Neural progenitor cell (in vitro differentiated cells): ENCODE measurements at regions not wholly inside any gene's neighbourhood (a gene's known extent, or its start where the extent isn't known, plus 50 kb on each side); places are given as distances from the start of the nearest gene placed in this dataset.
"Not testable (repeated sequence)": the region's sequence is repeated elsewhere in the genome, so short reads cannot be mapped to it uniquely, and the experiment has no call there.

Source experiments
- DNase-seq: peaks from one replicate; pipeline ENCODE4 v3.0.0-alpha.2; 2016; ENCODE audit warnings: low spot score
- H2AFZ ChIP-seq: fragments of 200-600 bp; sonication (generic); replicated peaks from 2 replicates; pipeline ENCODE4 v1.6.1; 2016; ENCODE audit warnings: antibody characterized with exemption
- H3F3A ChIP-seq: fragments of 200-600 bp; sonication (generic); 2 replicates; pipeline ENCODE4 v1.6.1; 2016; ENCODE audit warnings: antibody characterized with exemption, low read depth
- H3K27ac ChIP-seq: fragments of 200-600 bp; sonication (generic); 2 replicates; pipeline ENCODE4 v1.5.1; 2016; ENCODE audit warnings: mild to moderate bottlenecking
- H3K27me3 ChIP-seq: fragments of 200-600 bp; sonication (generic); 2 replicates; pipeline ENCODE4 v1.6.1; 2016; ENCODE audit warnings: mild to moderate bottlenecking, moderate library complexity
- H3K36me3 ChIP-seq: fragments of 200-600 bp; sonication (generic); 2 replicates; pipeline ENCODE4 v1.5.1; 2016
- H3K4me1 ChIP-seq: fragments of 200-600 bp; sonication (generic); 2 replicates; pipeline ENCODE4 v1.6.1; 2016; ENCODE audit warnings: mixed run types
- H3K4me2 ChIP-seq: fragments of 200-600 bp; sonication (generic); 2 replicates; pipeline ENCODE4 v1.6.1; 2016
- H3K4me3 ChIP-seq: fragments of 200-600 bp; sonication (generic); 2 replicates; pipeline ENCODE4 v1.5.1; 2016
- H3K79me2 ChIP-seq: fragments of 200-600 bp; sonication (generic); 2 replicates; pipeline ENCODE4 v1.6.1; 2016; ENCODE audit warnings: low read depth
- H3K9ac ChIP-seq: fragments of 200-600 bp; sonication (generic); 2 replicates; pipeline ENCODE4 v1.6.1; 2016
- H3K9me3 ChIP-seq: fragments of 200-600 bp; sonication (generic); 2 replicates; pipeline ENCODE4 v1.5.1; 2016; ENCODE audit warnings: low read depth
- H4K20me1 ChIP-seq: fragments of 200-600 bp; sonication (generic); 2 replicates; pipeline ENCODE4 v1.6.1; 2016; ENCODE audit warnings: low read depth
- H3K27ac Mint-ChIP-seq: 3 replicates; pipeline ENCODE4 v1.8.0; 2021; ENCODE audit warnings: mixed read lengths
- H3K27me3 Mint-ChIP-seq: 2 replicates; pipeline ENCODE4 v1.8.0; 2022; ENCODE audit warnings: low read depth, mild to moderate bottlenecking, inconsistent platforms, moderate library complexity, mixed read lengths; ENCODE audit not compliant: insufficient read depth
- H3K36me3 Mint-ChIP-seq: 3 replicates; pipeline ENCODE4 v1.8.0; 2021; ENCODE audit warnings: mixed read lengths
- H3K4me1 Mint-ChIP-seq: 3 replicates; pipeline ENCODE4 v1.8.0; 2021; ENCODE audit warnings: mixed read lengths
- H3K4me3 Mint-ChIP-seq: 3 replicates; pipeline ENCODE4 v1.8.0; 2021; ENCODE audit warnings: mild to moderate bottlenecking, moderate library complexity, mixed read lengths
- H3K9me3 Mint-ChIP-seq: 3 replicates; pipeline ENCODE4 v1.8.0; 2020; ENCODE audit warnings: mixed read lengths
- CTCF ChIP-seq: fragments of 200-600 bp; sonication (generic); IDR thresholded peaks from 2 replicates; pipeline ENCODE4 v1.5.1; 2017; ENCODE audit warnings: antibody characterized with exemption, mild to moderate bottlenecking
- EZH2 ChIP-seq: fragments of 200-600 bp; sonication (generic); IDR thresholded peaks from 2 replicates; pipeline ENCODE4 v1.6.1; 2017; ENCODE audit warnings: antibody characterized with exemption, mild to moderate bottlenecking, moderate library complexity
- EZH2phosphoT487 ChIP-seq: fragments of 200-600 bp; sonication (generic); IDR thresholded peaks from 2 replicates; pipeline ENCODE4 v1.6.1; 2017; ENCODE audit warnings: antibody characterized with exemption

GRCh38 chr5:18292146-18292545, 657.9 kb downstream of the TAF11L14 start:
- no peak overlapping the region for H3K9ac ChIP-seq
- no peak overlapping the region for H2AFZ ChIP-seq
- H3K9me3 Mint-ChIP-seq = no peaks in the 10 kb centered on the region
- H4K20me1 ChIP-seq = no peaks in the 10 kb centered on the region
- H3K4me1 Mint-ChIP-seq = no peaks in the 10 kb centered on the region
- no peak for TF ChIP-seq EZH2phosphoT487
- TF ChIP-seq EZH2 = no peak
- TF ChIP-seq CTCF = no peak
- no peaks in the 10 kb centered on the region for H3K36me3 ChIP-seq
- DNase-seq = no peak
- no peak overlapping the region for H3K27ac Mint-ChIP-seq
- H3K4me1 ChIP-seq = no peaks in the 10 kb centered on the region
- no peak overlapping the region for H3K27ac ChIP-seq
- H3K27me3 Mint-ChIP-seq = peaks cover 4% of the 10 kb centered on the region
- H3F3A ChIP-seq = no peaks in the 10 kb centered on the region
- H3K79me2 ChIP-seq = no peaks in the 10 kb centered on the region
- H3K27me3 ChIP-seq = no peaks in the 10 kb centered on the region
- H3K4me2 ChIP-seq = no peak overlapping the region
- H3K4me3 ChIP-seq = no peak overlapping the region
- no peak overlapping the region for H3K4me3 Mint-ChIP-seq
- H3K9me3 ChIP-seq = no peaks in the 10 kb centered on the region
- H3K36me3 Mint-ChIP-seq = no peaks in the 10 kb centered on the region

DNA sequence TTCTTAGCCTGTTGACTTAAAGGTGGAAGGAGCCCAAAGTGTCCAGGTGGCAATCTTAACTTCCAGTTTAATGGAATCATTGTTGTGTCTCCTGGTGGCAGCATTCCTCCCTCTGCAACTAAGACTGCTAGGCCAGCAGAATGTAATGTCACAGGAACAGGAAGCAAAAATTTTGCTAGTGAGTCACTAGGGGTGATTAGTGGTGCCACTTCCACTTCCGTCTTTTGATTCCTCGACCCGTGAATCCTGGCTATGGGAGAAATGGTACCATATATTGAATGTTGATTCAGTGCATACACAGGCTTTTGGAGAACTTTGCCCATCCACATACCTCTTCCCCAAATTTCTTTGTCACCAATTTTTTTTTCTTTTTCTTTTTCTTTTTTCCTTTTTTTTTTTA, 661.4 kb downstream of the TAF11L14 start:
- not testable (repeated sequence) for H3K36me3 ChIP-seq, H2AFZ ChIP-seq, H3K9ac ChIP-seq, H3K27me3 ChIP-seq, H3K36me3 Mint-ChIP-seq, H3K4me1 ChIP-seq, H3K79me2 ChIP-seq, H3K9me3 Mint-ChIP-seq, H3K4me3 Mint-ChIP-seq, H3K4me2 ChIP-seq, DNase-seq, H4K20me1 ChIP-seq, H3K4me3 ChIP-seq, H3K9me3 ChIP-seq, H3K4me1 Mint-ChIP-seq, H3F3A ChIP-seq, H3K27me3 Mint-ChIP-seq, H3K27ac ChIP-seq, H3K27ac Mint-ChIP-seq

DNA sequence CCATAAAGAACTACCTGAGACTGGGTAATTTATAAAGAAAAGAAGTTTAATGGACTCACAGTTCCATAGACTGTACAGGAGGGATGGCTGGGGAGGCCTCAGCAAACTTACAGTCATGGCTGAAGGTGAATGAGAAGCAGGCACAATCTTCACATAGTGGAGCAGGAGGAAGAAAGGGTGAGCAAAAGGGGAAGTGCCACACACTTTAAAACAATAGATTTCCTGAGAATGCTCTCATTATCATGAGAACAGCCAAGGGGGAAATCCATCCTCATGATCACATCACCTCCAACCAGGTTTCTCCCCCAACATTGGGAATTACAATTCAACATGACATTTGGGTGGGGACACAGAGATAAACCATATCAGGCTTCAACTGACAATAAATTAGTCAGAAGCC, 664.9 kb downstream of the TAF11L14 start:
- no peaks in the 10 kb centered on the region for H3K79me2 ChIP-seq
- H3F3A ChIP-seq = no peaks in the 10 kb centered on the region
- no peak overlapping the region for H2AFZ ChIP-seq
- H3K27me3 Mint-ChIP-seq = peaks cover 4% of the 10 kb centered on the region
- no peaks in the 10 kb centered on the region for H3K4me1 ChIP-seq
- TF ChIP-seq EZH2phosphoT487 = no peak
- no peak for TF ChIP-seq CTCF
- no peak for TF ChIP-seq EZH2
- H3K27me3 ChIP-seq = no peaks in the 10 kb centered on the region
- H3K36me3 Mint-ChIP-seq = no peaks in the 10 kb centered on the region
- H3K9me3 ChIP-seq = no peaks in the 10 kb centered on the region
- H3K9ac ChIP-seq = no peak overlapping the region
- H3K4me2 ChIP-seq = no peak overlapping the region
- H4K20me1 ChIP-seq = no peaks in the 10 kb centered on the region
- H3K36me3 ChIP-seq = no peaks in the 10 kb centered on the region
- no peak overlapping the region for H3K4me3 Mint-ChIP-seq
- no peak overlapping the region for H3K27ac ChIP-seq
- no peak for DNase-seq
- no peak overlapping the region for H3K4me3 ChIP-seq
- no peaks in the 10 kb centered on the region for H3K4me1 Mint-ChIP-seq
- H3K9me3 Mint-ChIP-seq = no peaks in the 10 kb centered on the region
- H3K27ac Mint-ChIP-seq = no peak overlapping the region

- Histone ChIP-seq H2AFZ (peak overlapping the region; percentile 1), H3K4me3 (no peak overlapping the region), H3K36me3 (no peaks in the 10 kb centered on the region), H3K4me1 (no peaks in the 10 kb centered on the region), H4K20me1 (no peaks in the 10 kb centered on the region), H3K9me3 (no peaks in the 10 kb centered on the region), H3K79me2 (no peaks in the 10 kb centered on the region), H3K27me3 (no peaks in the 10 kb centered on the region), H3K9ac (no peak overlapping the region), H3K27ac (no peak overlapping the region), H3K4me2 (no peak overlapping the region), H3F3A (no peaks in the 10 kb centered on the region)
- Mint-ChIP-seq H3K36me3 (no peaks in the 10 kb centered on the region), H3K4me1 (peaks cover 2% of the 10 kb centered on the region), H3K9me3 (peaks cover 8% of the 10 kb centered on the region), H3K4me3 (no peak overlapping the region), H3K27ac (no peak overlapping the region), H3K27me3 (peaks cover 2% of the 10 kb centered on the region)
- peak; percentile 57 for DNase-seq
- TF ChIP-seq CTCF = peak; percentile 84
- no peak for TF ChIP-seq EZH2phosphoT487
- no peak for TF ChIP-seq EZH2
Measured at GRCh38 chr5:18305288-18305924, 671.1 kb downstream of the TAF11L14 start.
